OCI-LY7 (cell line): ENCODE measurements at regions not wholly inside any gene's neighbourhood (a gene's known extent, or its start where the extent isn't known, plus 50 kb on each side); places are given as distances from the start of the nearest gene placed in this dataset.

ENCODE experiments used
- CTCF ChIP-seq: fragments of 200-600 bp; sonication (generic); conservative IDR thresholded peaks from 2 replicates; pipeline ENCODE4 v1.5.1; 2014; ENCODE audit warnings: mild to moderate bottlenecking, antibody characterized with exemption, low read length, moderate library complexity, mixed read lengths
- EZH2phosphoT487 ChIP-seq: fragments of 200-600 bp; sonication (generic); IDR thresholded peaks from 2 replicates; pipeline ENCODE4 v1.6.1; 2018; ENCODE audit warnings: low read depth, borderline replicate concordance, mild to moderate bottlenecking, mixed run types, antibody characterized with exemption, low read length, moderate library complexity, mixed read lengths

DNA sequence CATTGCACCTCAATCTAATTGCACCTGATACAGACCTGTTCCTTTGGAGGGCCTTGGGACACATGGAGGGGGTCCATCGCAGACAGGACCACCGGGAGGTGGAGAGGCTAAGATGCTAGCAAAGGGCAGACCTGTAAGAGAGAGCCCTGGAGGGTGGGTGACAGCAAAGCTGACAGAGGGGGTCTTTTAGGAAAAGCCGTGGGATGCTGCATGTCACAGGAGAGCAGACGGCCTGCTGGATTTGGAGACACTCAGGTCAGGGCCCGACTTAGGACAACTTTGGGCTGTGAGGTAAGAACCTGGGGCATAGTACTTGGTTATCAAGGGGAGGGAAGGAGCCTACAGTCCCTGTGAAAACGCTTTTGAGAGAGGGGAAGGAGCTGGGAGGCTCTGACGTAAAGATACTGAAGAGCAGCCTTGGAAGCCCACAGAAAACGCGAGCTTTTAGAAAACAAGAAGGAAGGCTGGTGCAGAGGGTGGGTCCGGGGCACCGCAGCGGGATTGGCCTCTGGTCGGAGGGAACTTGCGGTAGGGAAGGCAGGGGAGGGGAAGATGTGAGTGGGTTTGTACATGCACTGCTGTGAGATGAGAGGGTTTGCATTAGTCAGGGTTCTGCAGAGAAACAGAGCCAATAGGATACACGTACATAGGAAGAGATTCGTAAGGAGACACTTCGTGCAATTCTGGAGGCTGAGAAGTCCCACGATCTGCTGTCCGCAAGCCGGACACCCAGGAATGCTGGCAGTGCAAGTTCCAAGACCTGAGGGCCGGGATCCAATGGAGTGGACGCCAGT is 868.5 kb downstream of the TBC1D22A start:
- TF ChIP-seq CTCF (no peak), EZH2phosphoT487 (no peak)
